ENCODE measurements at regions not wholly inside any gene's neighbourhood (a gene's known extent, or its start where the extent isn't known, plus 50 kb on each side); places are given as distances from the start of the nearest gene placed in this dataset.
"Not testable (repeated sequence)": the region's sequence is repeated elsewhere in the genome, so short reads cannot be mapped to it uniquely, and the experiment has no call there.

DNA sequence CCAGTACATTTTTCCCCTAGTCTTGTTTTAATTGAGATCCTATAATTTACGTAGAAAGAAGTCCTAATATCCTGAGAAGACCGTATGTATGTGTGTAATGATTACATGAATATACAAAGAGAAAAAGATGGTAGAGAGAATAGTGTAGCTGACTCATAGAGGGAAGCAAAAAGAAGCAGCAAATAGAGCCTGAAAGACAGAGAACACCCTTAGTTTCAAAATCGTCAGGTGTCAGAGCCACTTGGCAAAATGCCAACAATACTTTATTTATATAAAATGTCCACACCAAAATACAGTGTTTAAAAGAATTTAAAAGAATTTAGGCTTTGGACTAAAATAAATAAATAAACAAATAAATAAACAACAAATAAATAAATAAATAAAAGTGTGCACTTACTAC is 1414.1 kb upstream of the EYS start:
- no peak overlapping the region for H3K27ac Mint-ChIP-seq
- no peak for DNase-seq
- no peaks in the 10 kb centered on the region for H3K27me3 Mint-ChIP-seq
- H3K4me1 Mint-ChIP-seq: no peaks in the 10 kb centered on the region
- H3K9me3 Mint-ChIP-seq: peaks cover 2% of the 10 kb centered on the region
- no peaks in the 10 kb centered on the region for H3K36me3 Mint-ChIP-seq (ENCODE audit: low read depth)
- intact Hi-C loops (cut with micrococcal nuclease): no loop called here
- no peak for ATAC-seq (ENCODE audit: low read depth)
- no peak overlapping the region for H3K4me3 Mint-ChIP-seq
- POLR2A ChIA-PET: no interaction called here
- CTCF ChIA-PET: no interaction called here
- TF ChIP-seq, protein P1, sequence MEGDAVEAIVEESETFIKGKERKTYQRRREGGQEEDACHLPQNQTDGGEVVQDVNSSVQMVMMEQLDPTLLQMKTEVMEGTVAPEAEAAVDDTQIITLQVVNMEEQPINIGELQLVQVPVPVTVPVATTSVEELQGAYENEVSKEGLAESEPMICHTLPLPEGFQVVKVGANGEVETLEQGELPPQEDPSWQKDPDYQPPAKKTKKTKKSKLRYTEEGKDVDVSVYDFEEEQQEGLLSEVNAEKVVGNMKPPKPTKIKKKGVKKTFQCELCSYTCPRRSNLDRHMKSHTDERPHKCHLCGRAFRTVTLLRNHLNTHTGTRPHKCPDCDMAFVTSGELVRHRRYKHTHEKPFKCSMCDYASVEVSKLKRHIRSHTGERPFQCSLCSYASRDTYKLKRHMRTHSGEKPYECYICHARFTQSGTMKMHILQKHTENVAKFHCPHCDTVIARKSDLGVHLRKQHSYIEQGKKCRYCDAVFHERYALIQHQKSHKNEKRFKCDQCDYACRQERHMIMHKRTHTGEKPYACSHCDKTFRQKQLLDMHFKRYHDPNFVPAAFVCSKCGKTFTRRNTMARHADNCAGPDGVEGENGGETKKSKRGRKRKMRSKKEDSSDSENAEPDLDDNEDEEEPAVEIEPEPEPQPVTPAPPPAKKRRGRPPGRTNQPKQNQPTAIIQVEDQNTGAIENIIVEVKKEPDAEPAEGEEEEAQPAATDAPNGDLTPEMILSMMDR (IDR thresholded peaks at IDR 0.05): no peak

DNA sequence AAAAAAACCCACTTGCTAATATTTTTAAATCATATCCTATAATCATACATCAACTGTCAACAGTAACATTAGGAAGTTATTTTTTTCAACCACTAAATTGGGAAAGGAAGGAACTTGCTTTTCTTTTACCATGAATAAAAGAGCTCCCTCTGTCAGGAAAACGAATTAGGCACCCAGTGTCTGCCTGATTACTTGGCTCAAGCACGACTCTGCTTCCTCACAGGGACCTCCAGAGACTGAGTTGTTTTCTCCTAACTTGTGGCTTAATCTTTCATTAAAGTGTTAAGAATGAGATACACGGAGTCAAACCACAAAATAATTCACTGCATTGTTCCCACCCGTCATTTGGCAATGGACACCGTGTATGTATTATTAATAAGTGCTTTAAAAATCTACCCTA is 1405.1 kb upstream of the EYS start:
- Mint-ChIP-seq H3K4me1 (no peaks in the 10 kb centered on the region), H3K9me3 (peaks cover 7% of the 10 kb centered on the region), H3K36me3 (ENCODE audit: low read depth) (no peaks in the 10 kb centered on the region), H3K4me3 (no peak overlapping the region), H3K27me3 (no peaks in the 10 kb centered on the region), H3K27ac (no peak overlapping the region)
- ChIA-PET CTCF (no interaction called here), POLR2A (no interaction called here)
- intact Hi-C loops (cut with micrococcal nuclease): no loop called here
- TF ChIP-seq, protein P1 (IDR thresholded peaks at IDR 0.05): no peak
- ATAC-seq (ENCODE audit: low read depth) (no peak), DNase-seq (no peak)

DNA sequence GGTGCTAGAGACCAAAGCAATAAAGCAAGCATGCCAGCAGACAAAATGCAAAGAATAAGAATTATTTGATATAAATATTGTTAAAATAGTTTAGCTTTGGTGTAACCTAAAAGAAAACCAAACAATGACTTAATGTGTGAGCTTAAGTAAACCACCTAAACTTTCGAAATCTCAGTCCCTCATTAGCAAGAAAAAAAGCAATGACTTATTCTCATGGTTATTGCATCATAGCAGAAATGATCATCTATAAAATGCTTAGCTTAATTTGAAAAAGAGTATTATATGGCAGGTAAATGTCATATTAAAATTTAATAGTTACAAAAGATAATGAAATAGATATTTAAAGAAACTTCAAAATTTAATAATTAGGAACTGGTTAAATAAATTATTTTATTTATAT is 1395.7 kb upstream of the EYS start:
- ChIA-PET CTCF (no interaction called here), POLR2A (no interaction called here)
- intact Hi-C loops (cut with micrococcal nuclease): no loop called here
- DNase-seq (no peak), ATAC-seq (ENCODE audit: low read depth) (no peak)
- no peaks in the 10 kb centered on the region for H3K27me3 Mint-ChIP-seq
- H3K9me3 Mint-ChIP-seq: peaks cover 6% of the 10 kb centered on the region
- no peaks in the 10 kb centered on the region for H3K4me1 Mint-ChIP-seq
- H3K4me3 Mint-ChIP-seq: no peak overlapping the region
- no peak overlapping the region for H3K27ac Mint-ChIP-seq
- no peaks in the 10 kb centered on the region for H3K36me3 Mint-ChIP-seq (ENCODE audit: low read depth)
- TF ChIP-seq, protein P1 (IDR thresholded peaks at IDR 0.05): no peak

DNA sequence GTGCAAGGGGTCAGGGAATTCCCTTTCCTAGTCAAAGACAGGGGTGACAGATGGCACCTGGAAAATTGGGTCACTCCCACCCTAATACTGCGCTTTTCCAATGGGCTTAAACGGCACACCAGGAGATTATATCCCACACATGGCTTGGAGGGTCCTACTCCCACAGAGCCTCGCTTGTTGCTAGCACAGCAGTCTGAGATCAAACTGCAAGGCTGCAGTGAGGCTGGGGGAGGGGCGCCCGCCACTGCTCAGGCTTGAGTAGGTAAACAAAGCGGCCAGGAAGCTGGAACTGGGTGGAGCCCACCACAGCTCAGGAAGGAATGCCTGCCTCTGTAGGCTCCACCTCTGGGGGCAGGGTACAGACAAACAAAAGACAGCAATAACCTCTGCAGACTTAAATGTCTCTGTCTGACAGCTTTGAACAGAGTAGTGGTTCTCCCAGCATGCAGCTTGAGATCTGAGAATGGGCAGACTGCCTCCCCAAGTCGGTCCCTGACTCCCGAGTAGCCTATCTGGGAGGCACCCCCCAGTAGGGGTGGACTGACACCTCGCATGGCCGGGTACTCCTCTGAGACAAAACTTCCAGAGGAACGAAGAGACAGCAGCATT is 1388.7 kb upstream of the EYS start:
- ATAC-seq (ENCODE audit: low read depth); DNase-seq; POLR2A ChIA-PET; H3K27ac Mint-ChIP-seq; H3K4me1 Mint-ChIP-seq; H3K36me3 Mint-ChIP-seq (ENCODE audit: low read depth); H3K4me3 Mint-ChIP-seq; H3K27me3 Mint-ChIP-seq; CTCF ChIA-PET; intact Hi-C loops (cut with micrococcal nuclease); H3K9me3 Mint-ChIP-seq: not testable (repeated sequence)

DNA sequence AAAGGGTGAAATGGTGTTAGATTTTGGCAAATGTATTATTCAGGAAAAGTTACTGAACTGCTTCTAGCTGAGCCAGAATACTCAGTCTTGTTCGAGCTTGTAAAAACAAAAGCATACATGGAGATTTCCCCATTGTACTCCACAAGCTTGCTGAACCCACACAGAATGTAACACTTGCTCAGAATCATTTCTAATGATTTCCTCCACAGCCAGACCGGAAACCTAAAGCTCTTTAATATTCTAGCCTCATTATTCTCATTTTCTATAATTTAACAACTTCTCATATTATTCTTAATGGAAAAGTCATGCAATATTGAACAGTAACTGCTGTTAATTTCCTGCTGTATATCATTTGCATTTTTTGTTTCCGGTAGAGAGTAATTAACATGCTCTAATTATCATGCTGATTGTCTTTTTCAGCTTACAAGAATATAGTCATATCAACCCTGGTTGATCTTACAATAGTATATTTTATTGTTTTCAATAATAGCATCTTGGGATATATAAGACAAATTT is 1387.5 kb upstream of the EYS start:
- CTCF ChIA-PET: no interaction called here
- Mint-ChIP-seq H3K9me3 (peaks cover 6% of the 10 kb centered on the region), H3K4me3 (no peak overlapping the region), H3K27me3 (no peaks in the 10 kb centered on the region), H3K36me3 (ENCODE audit: low read depth) (no peaks in the 10 kb centered on the region), H3K4me1 (no peaks in the 10 kb centered on the region), H3K27ac (no peak overlapping the region)
- POLR2A ChIA-PET: no interaction called here
- intact Hi-C loops (cut with micrococcal nuclease): no loop called here
- TF ChIP-seq, protein P1 (IDR thresholded peaks at IDR 0.05): no peak
- no peak for DNase-seq
- ATAC-seq (ENCODE audit: low read depth): no peak

DNA sequence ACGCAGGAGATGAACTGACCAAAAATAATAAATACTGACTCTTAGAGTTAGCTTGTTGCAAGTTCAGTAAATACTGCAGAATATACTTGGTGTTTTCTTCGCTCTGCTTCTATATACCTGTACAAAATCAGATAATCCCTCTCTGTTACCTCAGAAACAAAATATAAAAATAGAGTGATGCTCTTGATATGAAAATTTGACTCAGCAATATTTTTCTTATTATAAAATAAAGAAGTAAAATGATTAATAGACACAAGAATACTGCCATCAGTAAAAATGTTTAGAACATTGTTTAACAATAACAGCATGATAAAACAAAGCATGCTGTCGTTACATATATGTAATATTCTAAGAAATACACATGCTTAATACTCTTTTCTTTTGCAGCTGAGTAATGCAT is 1366.9 kb upstream of the EYS start:
- no peak for DNase-seq
- Mint-ChIP-seq H3K27ac (no peak overlapping the region), H3K4me1 (no peaks in the 10 kb centered on the region), H3K4me3 (no peak overlapping the region), H3K27me3 (no peaks in the 10 kb centered on the region), H3K9me3 (no peaks in the 10 kb centered on the region), H3K36me3 (ENCODE audit: low read depth) (no peaks in the 10 kb centered on the region)
- intact Hi-C loops (cut with micrococcal nuclease): no loop called here
- POLR2A ChIA-PET: no interaction called here
- TF ChIP-seq, protein P1 (IDR thresholded peaks at IDR 0.05): no peak
- CTCF ChIA-PET: no interaction called here
- no peak for ATAC-seq (ENCODE audit: low read depth)

Measured in activated B cell treated with CpG ODN at 0.5 μM for 24 hours (primary cell).